GM19372 (cell line): ENCODE measurements at regions not wholly inside any gene's neighbourhood (a gene's known extent, or its start where the extent isn't known, plus 50 kb on each side); places are given as distances from the start of the nearest gene placed in this dataset.

Experiments used
- ATAC-seq: cut with Tn5 transposase; IDR thresholded peaks from one replicate; pipeline ENCODE4 v1.9.1; 2021; ENCODE audit warnings: mild to moderate bottlenecking, low read depth, moderate library complexity; ENCODE audit not compliant: unreplicated experiment

DNA sequence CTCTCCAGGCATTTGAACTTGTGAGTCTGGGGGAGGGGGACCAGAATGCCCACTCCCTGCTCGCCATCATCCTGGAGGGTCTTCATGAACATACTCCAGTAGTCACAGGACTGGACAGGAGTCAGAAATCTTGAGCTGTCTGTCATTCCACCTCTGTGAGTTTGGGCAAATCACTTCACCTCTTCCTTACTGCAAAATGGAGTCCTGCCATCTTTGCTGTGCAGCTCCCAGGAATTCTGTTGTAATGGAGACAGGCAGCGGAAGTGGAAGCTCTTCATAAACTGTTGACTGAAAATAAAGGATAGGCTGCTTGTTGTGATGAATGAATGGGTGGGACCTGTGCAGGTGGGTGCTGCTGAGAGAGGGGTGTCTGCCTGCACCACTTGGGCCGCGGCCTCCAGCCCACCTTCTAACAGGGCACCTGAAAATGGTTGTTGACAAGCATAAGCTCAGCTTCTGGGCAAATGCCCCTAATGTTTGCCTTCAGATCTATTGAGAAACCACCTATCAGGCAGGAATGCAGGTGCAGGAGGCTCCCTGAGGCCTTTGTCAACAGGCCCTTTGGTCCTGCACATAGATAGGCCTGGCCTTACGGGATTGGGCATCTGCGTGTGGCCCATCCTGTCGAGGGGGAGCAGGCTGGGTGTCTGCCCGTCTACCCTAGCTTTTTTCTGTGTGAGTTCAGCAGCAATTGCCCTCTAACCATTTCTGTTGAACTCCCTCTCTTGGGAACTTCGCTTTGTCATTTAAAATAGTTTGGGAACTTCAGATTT is 321.0 kb downstream of the RPS6KC1 start:
- ATAC-seq: no peak

DNA sequence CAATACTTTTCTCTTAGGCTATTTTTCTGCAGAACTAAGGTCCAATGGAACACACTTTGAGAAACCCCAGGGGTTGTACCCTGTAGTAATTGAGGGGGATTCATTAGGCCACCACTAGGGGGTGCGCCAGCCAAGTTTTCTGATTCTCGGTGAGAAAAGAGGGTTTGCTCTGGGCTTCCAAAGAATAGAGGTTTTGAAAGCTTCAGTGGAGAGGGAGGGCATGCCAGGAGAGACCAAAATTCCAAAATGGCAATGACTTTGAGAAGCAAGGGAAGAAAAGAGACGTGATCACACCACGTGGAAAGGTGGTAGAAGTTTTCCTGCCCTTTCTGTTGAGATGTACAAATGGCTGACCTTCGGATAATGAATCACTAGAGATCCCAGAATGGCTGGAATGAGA is 323.3 kb downstream of the RPS6KC1 start:
- peak; percentile 90 for ATAC-seq

DNA sequence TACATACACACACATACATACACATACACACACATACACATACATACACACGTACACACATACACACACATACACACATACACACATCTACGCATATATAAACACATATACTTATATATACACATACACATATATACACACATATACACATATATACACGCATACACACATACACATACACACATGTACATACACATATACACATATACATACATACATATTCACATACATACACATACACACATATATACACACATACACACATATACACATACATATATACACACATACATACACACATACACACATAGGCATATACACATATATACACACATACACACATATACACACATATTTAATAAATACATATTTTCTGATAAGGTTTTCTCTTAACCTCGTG is 324.0 kb downstream of the RPS6KC1 start:
- ATAC-seq: no peak

DNA sequence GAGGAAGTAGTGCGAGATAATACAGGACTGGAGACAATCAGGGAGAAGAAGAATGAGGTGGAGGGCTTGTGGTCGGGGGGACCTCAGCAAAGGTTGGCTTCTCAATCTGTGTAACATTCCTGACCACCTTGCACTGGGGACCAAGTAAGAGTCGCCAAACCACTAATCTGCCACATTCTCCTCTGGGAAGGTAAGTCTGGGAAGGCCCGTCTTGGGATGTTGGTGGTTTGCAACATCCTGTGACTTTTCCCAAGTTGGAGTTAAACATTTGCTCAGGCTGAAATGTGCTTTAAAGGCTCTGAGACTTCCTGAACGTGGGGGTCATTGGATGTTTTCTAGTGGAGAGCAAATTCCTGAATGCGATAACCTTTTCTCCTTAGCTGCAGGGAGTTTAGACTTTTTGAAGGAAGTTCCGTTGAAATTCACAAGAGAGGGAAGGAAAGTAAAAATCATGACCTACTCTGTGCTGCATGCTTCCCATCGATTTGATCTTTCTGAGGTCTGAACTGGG is 325.9 kb downstream of the RPS6KC1 start:
- no peak for ATAC-seq

DNA sequence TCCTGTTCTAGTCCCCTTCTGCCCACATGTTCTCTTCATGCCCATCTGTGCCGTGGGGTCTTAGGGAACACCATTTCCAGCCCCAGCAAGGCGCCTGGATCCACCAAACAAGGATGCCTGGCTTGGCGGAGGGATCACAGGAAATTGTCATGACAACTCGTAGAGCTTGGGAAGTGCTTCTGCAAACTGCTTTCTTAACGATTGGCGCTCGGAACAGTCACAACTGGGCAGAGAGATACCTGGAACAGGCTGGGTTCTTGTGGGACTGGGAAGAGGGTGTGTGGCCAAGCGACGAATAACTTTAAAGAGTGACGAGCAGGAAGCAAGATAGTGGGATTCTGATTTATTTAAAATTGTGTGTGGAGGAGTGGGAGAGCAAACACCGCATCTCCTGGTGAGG is 329.8 kb downstream of the RPS6KC1 start:
- no peak for ATAC-seq

DNA sequence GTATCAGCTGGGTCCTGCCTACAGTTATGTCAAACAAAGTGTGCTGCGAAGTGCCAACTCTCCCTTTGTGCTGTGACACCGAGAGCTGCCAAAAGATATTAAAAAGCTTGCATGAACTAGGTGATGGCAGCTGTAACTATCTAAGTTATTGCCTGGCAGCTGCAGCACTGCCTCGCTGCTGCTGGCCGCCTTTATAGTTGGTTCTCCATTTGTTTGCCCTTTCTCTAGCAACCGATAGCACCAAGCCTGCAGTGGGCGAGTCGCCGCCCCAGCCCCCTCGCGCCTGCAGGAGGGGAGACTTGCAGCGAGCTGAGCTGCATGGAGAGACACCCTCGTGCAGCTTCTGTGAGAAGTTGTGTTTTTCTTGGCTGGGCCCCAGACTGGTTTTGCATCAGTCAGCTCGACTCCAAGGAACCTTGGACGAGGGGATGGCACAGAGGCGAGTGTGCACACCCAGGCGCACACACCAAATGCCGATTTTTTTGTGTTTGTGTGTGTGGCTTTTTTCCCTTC is 330.6 kb downstream of the RPS6KC1 start:
- no peak for ATAC-seq

DNA sequence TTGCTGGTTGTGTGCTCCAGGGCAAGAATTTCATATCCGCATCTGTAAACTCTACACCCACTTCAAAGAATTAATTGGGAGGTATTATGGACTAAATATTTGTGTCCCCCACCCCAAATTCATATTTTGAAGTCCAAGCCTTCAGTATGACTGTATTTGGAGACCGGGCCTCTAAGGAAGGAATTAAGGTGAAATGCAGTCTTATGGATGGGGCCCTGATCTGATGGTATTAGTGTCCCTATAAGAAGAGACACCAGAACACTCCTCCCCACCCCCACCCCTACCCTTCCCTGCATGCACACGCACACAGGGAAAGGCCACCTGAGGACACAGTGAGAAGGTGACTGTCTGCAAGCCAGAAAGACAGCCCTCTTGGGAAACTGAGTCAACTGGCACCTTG is 332.4 kb downstream of the RPS6KC1 start:
- no peak for ATAC-seq

DNA sequence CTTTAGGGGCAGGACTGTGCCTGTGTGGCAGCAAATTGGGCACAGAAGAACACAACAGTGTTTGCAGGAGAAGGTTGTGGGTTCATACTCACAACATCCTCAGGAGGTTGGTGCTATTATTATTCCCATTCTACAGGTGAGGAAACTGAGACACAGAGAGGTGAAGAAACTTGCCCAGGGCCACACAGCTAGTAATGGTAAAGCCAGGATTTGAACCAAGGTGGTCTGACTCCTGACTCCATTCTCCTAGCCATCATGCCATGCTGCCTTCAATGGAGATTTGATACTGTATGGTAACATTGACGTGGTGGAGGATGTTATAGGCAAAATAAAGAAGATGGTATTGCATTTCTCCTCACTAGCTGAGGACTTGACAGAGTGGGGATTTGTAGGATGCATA is 334.2 kb downstream of the RPS6KC1 start:
- no peak for ATAC-seq

DNA sequence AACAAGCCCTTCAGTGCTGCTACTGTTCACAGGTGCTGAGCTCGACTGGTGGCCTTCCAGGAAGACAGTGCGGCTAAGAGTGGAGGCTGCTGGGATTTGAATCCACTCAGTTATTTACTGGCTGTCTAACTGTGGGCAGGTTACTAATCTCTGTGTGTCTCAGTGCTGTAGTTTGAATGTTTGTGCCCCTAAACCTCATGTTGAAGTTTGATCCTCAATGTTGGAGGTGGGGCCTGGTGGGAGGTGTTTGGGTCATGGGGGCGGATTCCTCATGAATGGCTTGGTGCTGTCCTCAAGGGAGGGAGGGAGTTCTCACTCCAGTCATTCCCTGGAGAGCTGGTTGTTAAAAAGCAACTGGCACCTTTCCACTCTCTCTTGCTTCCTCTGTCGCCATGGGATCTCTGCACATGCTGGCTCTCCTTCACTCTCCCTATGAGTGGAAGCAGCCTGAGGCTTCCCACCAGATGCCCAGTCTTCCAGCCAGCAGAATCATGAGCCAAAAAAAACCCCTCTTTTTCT is 334.8 kb downstream of the RPS6KC1 start:
- no peak for ATAC-seq

DNA sequence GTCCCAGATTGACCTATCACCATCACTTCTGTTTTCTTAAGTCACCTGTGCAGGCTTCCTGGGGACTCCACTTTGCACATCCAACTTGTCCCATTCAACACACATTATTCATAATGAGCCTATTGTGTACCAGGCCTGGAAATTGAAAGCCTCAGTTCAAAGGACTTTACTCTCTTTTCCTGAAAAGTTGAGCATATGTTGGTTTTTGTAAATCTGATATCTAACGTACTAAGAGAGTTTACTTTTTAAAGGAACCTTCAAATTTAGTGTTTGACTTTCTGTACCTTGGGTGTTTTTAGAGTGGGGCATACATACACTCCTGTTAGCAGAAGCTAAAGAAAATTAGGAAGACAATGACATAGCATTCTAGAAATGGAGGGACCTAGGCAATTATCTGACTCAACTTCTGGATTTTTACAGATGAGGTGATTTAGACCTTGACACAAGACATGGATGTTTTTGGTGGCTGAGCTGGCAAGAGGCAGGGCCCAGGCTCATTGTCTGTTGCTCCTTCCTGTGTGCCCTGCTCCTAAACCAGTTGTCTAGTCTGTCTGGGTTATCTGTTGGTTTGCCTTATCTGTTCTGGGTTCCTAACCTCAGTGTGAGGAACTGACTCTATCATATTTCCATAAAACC is 336.5 kb downstream of the RPS6KC1 start:
- no peak for ATAC-seq

DNA sequence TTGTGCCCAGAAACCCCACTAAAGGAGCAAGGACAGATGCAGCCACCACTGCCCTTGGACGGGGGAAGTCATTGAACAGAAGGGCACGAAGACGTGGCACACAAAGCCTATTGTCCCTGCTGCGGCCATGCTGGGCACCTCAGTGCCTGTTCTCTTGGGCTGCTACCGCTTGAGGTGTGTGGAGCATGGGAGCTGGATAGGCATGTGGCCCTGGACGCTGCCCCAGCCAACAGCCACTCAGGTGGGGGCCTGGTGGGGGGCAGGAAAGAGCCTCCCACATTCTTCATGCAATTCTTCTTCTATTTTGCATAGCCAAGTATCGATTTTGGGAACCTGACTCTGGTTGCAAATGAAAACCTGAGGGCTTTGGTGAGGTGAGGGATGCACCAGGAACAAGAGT is 337.2 kb downstream of the RPS6KC1 start:
- no peak for ATAC-seq

DNA sequence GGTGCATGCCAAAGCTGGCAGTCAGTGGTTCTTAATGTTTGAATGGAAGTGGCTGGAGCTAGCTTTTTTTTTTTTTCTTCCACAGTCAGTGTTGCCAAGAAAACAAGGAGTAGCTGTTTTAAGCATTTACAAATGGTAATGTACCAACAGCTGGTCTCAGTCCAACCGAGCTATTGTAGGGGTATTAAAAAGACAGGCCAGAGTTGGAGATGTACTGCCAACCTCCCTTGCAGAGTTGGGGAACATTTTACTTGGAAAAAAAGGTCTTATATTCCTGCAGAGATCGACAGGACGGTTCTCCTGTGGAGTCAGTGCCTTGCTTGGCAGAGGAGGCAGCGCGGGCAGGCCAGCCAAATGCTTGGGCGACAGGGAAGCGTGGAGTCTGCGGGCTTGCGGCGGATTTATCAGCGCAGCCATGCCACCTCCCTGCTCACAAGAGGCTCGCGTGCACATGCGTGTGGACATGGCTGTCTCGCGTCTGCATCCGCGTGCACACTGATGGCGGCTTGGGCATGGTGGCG is 338.1 kb downstream of the RPS6KC1 start:
- no peak for ATAC-seq

DNA sequence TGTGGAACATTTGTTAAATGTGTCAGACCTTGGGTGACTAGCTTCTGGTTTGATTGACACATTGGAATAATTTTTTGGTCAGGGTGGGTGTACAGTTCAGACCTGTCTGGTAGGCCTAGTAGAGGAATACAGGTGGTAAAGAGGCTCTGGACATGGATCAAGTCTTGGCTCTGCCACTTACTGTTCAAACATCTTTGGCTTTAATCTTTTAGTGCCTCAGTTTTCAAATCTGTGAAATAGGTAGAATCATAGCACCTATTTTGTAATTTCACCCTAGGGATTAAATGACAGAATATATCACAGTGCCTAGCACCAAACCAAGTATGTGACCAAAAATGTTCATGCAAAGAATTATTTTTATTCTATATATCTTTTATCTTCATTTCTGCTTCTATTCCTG is 340.4 kb downstream of the RPS6KC1 start:
- no peak for ATAC-seq

DNA sequence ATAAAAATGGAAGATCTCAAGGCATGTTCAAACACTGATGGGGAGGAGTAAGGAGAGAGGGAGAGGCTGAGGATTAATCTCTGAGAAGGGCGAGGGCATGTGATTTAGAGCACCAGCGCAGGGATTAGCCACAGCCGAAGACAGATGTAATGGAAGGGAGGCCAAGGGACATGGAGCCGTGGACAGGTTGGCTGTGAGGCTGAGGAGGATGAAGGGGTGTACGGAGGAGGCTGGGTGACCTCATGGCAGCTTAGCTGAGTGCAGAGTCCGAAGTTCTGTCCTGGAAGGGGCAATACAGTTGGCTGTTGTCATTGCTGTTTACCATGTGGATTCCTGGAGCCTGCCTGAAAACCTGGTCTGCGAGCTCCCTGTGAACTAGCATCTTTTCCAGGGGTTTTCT is 342.8 kb downstream of the RPS6KC1 start:
- ATAC-seq: no peak

DNA sequence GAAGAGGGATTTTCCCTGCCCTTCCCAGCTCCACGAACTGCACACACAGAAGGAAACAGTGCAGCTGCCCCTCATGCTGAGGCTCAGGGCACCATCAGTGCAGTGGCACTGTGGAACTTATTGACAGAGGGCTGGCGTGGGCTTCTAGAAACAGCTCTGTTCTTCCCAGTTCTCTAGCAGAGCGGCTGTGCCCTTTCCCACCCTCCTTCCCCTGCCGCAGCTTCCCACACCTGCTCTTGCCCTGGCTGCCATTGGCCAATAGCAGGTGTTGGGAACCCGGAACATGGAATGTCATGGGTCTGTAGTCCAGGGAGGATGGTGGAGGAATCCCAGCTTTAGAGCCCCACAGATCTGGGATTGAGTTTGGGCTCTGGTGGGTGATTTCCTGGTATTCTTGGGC is 343.8 kb downstream of the RPS6KC1 start:
- ATAC-seq: no peak

DNA sequence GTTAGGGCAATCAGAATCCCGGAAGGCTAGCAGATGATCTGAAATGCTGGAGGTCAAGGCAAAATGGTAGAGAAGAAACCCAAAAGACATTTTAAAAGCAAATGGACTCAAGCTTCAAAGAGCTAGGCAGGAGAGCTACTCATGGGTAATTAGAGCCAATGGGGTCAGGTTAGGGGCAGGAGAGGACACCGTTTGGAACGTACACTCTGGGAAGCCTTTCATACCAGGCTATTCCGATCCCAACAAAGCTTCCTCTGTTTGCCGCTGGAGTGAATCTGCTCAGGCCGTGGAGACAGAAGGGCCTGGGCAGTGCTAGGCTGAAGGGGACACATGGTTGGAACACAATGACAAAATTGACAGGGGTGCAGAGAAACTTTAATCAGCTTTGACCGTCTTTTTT is 346.6 kb downstream of the RPS6KC1 start:
- no peak for ATAC-seq

DNA sequence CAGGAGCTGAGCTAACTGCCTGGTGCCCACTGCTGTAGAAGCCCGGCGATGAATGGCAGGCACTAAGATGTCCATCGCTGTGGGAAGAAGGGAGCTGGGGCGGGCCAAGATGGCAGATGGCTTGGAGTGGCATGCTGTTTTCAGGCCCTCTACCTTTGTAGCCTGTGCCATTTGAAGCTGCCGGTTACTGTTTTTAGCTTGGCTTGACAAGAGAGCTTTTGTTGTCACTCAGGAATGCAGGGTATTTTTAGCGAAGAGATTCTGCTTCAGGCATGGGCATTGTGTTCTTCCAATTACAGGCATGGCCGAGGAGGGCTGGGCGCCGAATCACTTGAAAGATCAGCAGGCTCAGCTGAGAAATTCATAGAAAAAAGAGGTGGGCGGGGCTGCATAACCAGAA is 348.7 kb downstream of the RPS6KC1 start:
- no peak for ATAC-seq

DNA sequence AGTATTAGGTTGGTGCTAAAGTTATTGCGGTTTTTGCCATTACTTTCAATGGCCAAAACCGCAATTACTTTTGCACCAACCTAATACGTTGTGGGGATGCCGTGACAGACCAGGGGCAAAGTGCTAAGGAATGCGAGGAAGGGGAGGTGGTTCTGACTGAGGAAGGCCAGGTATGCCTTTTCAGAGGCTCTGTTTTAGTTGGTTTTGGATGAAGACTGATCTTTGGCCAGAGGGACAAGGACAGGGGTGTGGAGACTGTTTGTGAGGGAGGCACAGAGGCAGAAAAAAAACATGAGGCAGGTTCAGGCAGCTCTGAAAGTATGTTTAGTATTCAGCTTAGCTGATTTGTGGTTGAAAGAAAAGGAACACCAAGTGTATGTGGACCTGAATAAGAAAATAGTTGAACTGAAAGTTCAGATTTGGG is 358.2 kb downstream of the RPS6KC1 start:
- no peak for ATAC-seq

DNA sequence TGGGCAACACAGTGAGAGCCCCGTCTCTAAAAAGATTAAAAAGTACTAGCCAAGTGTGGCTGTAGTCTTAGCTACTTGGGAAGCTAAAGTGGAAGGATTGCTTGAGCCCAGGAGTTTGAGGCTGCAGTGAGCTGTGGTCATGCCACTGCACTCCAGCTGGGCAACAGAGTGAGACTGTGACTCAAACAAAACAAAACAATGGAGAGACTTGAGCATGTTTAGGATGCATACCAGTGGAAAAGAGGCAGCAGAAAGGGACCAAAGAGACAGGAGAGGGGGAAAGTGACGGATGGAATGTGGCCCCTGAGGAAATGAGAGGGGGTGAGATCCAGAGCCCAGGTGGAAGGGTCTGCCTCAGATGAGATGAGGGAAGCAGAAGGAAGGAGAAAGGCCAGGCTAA is 358.9 kb downstream of the RPS6KC1 start:
- no peak for ATAC-seq

DNA sequence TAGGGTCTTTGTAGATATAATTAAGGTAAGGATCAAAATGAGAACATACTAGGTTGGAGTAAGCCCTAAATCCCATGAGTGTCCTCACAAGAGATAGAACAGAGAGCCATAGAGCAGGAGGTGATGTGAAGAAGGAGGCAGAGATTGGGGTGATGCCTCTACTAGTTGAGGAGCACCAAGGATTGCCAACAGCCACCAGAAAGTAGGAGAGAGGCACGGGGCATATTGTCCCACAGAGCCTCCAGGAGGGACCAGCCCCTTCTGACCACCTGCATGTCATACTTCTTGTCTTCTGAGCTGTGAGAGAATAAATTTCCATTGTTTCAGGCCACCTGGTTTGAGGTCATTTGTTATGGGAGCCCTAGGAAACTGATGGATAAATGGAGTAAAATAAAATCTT is 363.3 kb downstream of the RPS6KC1 start:
- ATAC-seq: no peak

DNA sequence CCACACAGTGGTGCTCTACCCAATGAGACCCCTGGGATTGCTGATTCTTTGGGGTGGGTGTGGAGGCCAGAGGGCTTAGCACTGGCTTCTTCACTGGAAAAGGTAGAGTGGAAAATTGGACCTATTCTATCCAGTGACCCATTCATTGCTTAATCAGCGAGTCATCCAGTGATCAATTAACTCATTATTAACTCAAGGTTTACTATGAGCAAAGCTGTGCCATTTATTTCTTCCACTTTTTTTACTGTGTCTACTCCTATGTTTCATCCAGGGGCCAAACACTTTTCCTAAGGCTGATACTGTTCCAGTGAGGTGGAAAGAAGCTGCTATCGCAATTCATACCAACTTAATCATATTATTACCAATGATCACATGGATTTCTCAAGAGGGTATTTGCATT is 363.9 kb downstream of the RPS6KC1 start:
- ATAC-seq: no peak
